ENCODE measurements at regions not wholly inside any gene's neighbourhood (a gene's known extent, or its start where the extent isn't known, plus 50 kb on each side); places are given as distances from the start of the nearest gene placed in this dataset.

- H3K4me2 ChIP-seq, result no peak overlapping the region
- WGBS (ENCODE audit: low lambda C conversion rate, missing lambda C conversion rate), result 62% methylated on average over 2 of the region's 2 CpGs
Observed at GRCh38 chr18:72427721-72428120, 116.4 kb downstream of the CBLN2 start.

GRCh38 chr18:72419914-72420313, 124.2 kb downstream of the CBLN2 start:
- Histone ChIP-seq H3K4me2 (no peak overlapping the region), H3K4me1 (ENCODE audit: insufficient read depth) (no peaks in the 10 kb centered on the region), H3K9me2 (replicated peaks; ENCODE audit: insufficient read depth) (no peaks in the 10 kb centered on the region), H2AFZ (no peak overlapping the region), H3K27ac (no peak overlapping the region), H3K36me3 (replicated peaks; ENCODE audit: insufficient read depth, low read depth) (no peaks in the 10 kb centered on the region), H3K27me3 (no peaks in the 10 kb centered on the region), H4K20me1 (ENCODE audit: insufficient read depth, poor library complexity, severe bottlenecking) (no peaks in the 10 kb centered on the region), H3K4me3 (no peak overlapping the region), H3K79me2 (no peaks in the 10 kb centered on the region), H3K9me3 (ENCODE audit: low read depth) (no peaks in the 10 kb centered on the region)
- WGBS (ENCODE audit: low lambda C conversion rate, missing lambda C conversion rate), result 80% methylated on average over 4 of the region's 4 CpGs
- no peak for TF ChIP-seq EZH2phosphoT487 (IDR thresholded peaks at IDR 0.05; ENCODE audit: low read depth, severe bottlenecking, unreplicated experiment)
- no peak for TF ChIP-seq CTCF (IDR thresholded peaks at IDR 0.05; ENCODE audit: poor library complexity)
- no peak for TF ChIP-seq EZH2 (IDR thresholded peaks at IDR 0.05; ENCODE audit: borderline replicate concordance)
- DNase-seq (ENCODE audit: low spot score), result no peak

More at GRCh38 chr18:72427721-72428120, 116.4 kb downstream of the CBLN2 start:
- no peak overlapping the region for H2AFZ ChIP-seq
- no peaks in the 10 kb centered on the region for H3K36me3 ChIP-seq (replicated peaks; ENCODE audit: insufficient read depth, low read depth)
- H3K9me2 ChIP-seq (replicated peaks; ENCODE audit: insufficient read depth), result no peaks in the 10 kb centered on the region
- H3K27me3 ChIP-seq, result no peaks in the 10 kb centered on the region
- no peaks in the 10 kb centered on the region for H4K20me1 ChIP-seq (ENCODE audit: insufficient read depth, poor library complexity, severe bottlenecking)
- no peaks in the 10 kb centered on the region for H3K79me2 ChIP-seq
- H3K9me3 ChIP-seq (ENCODE audit: low read depth), result no peaks in the 10 kb centered on the region
- H3K27ac ChIP-seq, result no peak overlapping the region
- H3K4me1 ChIP-seq (ENCODE audit: insufficient read depth), result no peaks in the 10 kb centered on the region
- no peak overlapping the region for H3K4me3 ChIP-seq
- DNase-seq (ENCODE audit: low spot score), result no peak
- TF ChIP-seq EZH2 (IDR thresholded peaks at IDR 0.05; ENCODE audit: borderline replicate concordance) (no peak), EZH2phosphoT487 (IDR thresholded peaks at IDR 0.05; ENCODE audit: low read depth, severe bottlenecking, unreplicated experiment) (no peak), CTCF (IDR thresholded peaks at IDR 0.05; ENCODE audit: poor library complexity) (no peak)

GRCh38 chr18:72412927-72413326, 131.2 kb downstream of the CBLN2 start:
- WGBS (ENCODE audit: low lambda C conversion rate, missing lambda C conversion rate), result 60% methylated on average over 5 of the region's 5 CpGs
- Histone ChIP-seq H2AFZ (no peak overlapping the region), H3K27ac (no peak overlapping the region), H3K4me1 (ENCODE audit: insufficient read depth) (no peaks in the 10 kb centered on the region), H3K9me2 (replicated peaks; ENCODE audit: insufficient read depth) (no peaks in the 10 kb centered on the region), H3K36me3 (replicated peaks; ENCODE audit: insufficient read depth, low read depth) (no peaks in the 10 kb centered on the region), H3K27me3 (no peaks in the 10 kb centered on the region), H3K79me2 (no peaks in the 10 kb centered on the region), H4K20me1 (ENCODE audit: insufficient read depth, poor library complexity, severe bottlenecking) (no peaks in the 10 kb centered on the region), H3K4me3 (no peak overlapping the region), H3K4me2 (no peak overlapping the region), H3K9me3 (ENCODE audit: low read depth) (no peaks in the 10 kb centered on the region)
- DNase-seq (ENCODE audit: low spot score), result no peak
- TF ChIP-seq EZH2phosphoT487 (IDR thresholded peaks at IDR 0.05; ENCODE audit: low read depth, severe bottlenecking, unreplicated experiment), result no peak
- no peak for TF ChIP-seq CTCF (IDR thresholded peaks at IDR 0.05; ENCODE audit: poor library complexity)
- TF ChIP-seq EZH2 (IDR thresholded peaks at IDR 0.05; ENCODE audit: borderline replicate concordance), result no peak

- H3K27ac ChIP-seq, result no peak overlapping the region
- 62% methylated on average over 5 of the region's 5 CpGs for WGBS (ENCODE audit: low lambda C conversion rate, missing lambda C conversion rate)
- DNase-seq (ENCODE audit: low spot score), result no peak
- H3K4me2 ChIP-seq, result no peak overlapping the region
- no peaks in the 10 kb centered on the region for H3K9me3 ChIP-seq (ENCODE audit: low read depth)
- H2AFZ ChIP-seq, result no peak overlapping the region
- no peaks in the 10 kb centered on the region for H4K20me1 ChIP-seq (ENCODE audit: insufficient read depth, poor library complexity, severe bottlenecking)
- TF ChIP-seq EZH2phosphoT487 (IDR thresholded peaks at IDR 0.05; ENCODE audit: low read depth, severe bottlenecking, unreplicated experiment), result no peak
- no peak for TF ChIP-seq CTCF (IDR thresholded peaks at IDR 0.05; ENCODE audit: poor library complexity)
- TF ChIP-seq EZH2 (IDR thresholded peaks at IDR 0.05; ENCODE audit: borderline replicate concordance), result no peak
- no peak overlapping the region for H3K4me3 ChIP-seq
- no peaks in the 10 kb centered on the region for H3K36me3 ChIP-seq (replicated peaks; ENCODE audit: insufficient read depth, low read depth)
- H3K27me3 ChIP-seq, result no peaks in the 10 kb centered on the region
- H3K9me2 ChIP-seq (replicated peaks; ENCODE audit: insufficient read depth), result no peaks in the 10 kb centered on the region
- no peaks in the 10 kb centered on the region for H3K4me1 ChIP-seq (ENCODE audit: insufficient read depth)
- no peaks in the 10 kb centered on the region for H3K79me2 ChIP-seq
Observed at GRCh38 chr18:72411261-72411660, 132.9 kb downstream of the CBLN2 start.
